ENCODE measurements at regions not wholly inside any gene's neighbourhood (a gene's known extent, or its start where the extent isn't known, plus 50 kb on each side); places are given as distances from the start of the nearest gene placed in this dataset.

GRCh38 chr4:112947616-112948015 lies 101.8 kb upstream of the ANK2 start:
- TF ChIP-seq CTCF (IDR thresholded peaks at IDR 0.05), result no peak
- no peak for TF ChIP-seq POLR2A (IDR thresholded peaks at IDR 0.05)

All from prostate gland (tissue), 2 donors.